T-cell (primary cell): ENCODE measurements at regions not wholly inside any gene's neighbourhood (a gene's known extent, or its start where the extent isn't known, plus 50 kb on each side); places are given as distances from the start of the nearest gene placed in this dataset.
"Not testable (repeated sequence)": the region's sequence is repeated elsewhere in the genome, so short reads cannot be mapped to it uniquely, and the experiment has no call there.

Experiments
- ATAC-seq, 4 experiments: fragments of 200-7000 bp in 3 of 4; fragments of 150-1000 bp in 1 of 4; cut with Tn5 transposase; replicated peaks in 1 of 4; 1 replicate in 3 of 4; 2 replicates in 1 of 4; pipeline ENCODE4 v1.10.0; 2021; ENCODE audit warnings: moderate library complexity in 3 of 4, mild to moderate bottlenecking in 2 of 4, moderate number of reproducible peaks in 1 of 4
- CTCF ChIA-PET, 2 donors: fragments of 300-600 bp; sonication (Branson Sonifier 250); formaldehyde crosslinking; loops; one replicate each; lab custom pipeline; 2022; ENCODE audit warnings: antibody characterized with exemption in 2 of 2; lab: Charles Lee
- POLR2A ChIA-PET, 2 donors: fragments of 300-600 bp; sonication (Branson Sonifier 250); formaldehyde crosslinking; loops; one replicate each; lab custom pipeline; 2022; ENCODE audit warnings: antibody characterized with exemption in 2 of 2; lab: Charles Lee
- DNase-seq, 35 experiments: peaks; one replicate each; pipeline versions ENCODE4 v3.0.0 to v3.0.0-alpha.2; 2013 to 2023
- H3K27ac ChIP-seq: one replicate; pipeline ENCODE4 v1.5.1; 2013; ENCODE audit warnings: low read length
- H3K27me3 ChIP-seq, 2 experiments: replicated peaks in 1 of 2; 1 replicate in 1 of 2; 2 replicates in 1 of 2; pipeline versions ENCODE4 v1.6.1 to v1.7.0; 2013; ENCODE audit warnings: low read length in 1 of 2, mixed read lengths in 1 of 2; ENCODE audit not compliant: control insufficient read depth in 2 of 2, insufficient read depth in 2 of 2; ENCODE audit errors: extremely low read depth in 1 of 2
- H3K36me3 ChIP-seq, 2 donors: 1 replicate in 1 of 2; 2 replicates in 1 of 2; pipeline versions ENCODE4 v1.6.1 to v1.7.0; 2013; ENCODE audit warnings: low read length in 1 of 2; ENCODE audit not compliant: control insufficient read depth in 2 of 2, insufficient read depth in 1 of 2; ENCODE audit errors: extremely low read depth in 1 of 2
- H3K4me1 ChIP-seq, 2 experiments: 1 replicate in 1 of 2; 2 replicates in 1 of 2; pipeline versions ENCODE4 v1.6.1 to v1.7.0; 2013; ENCODE audit warnings: low read length in 2 of 2, mixed read lengths in 1 of 2; ENCODE audit not compliant: insufficient read depth in 2 of 2, control insufficient read depth in 1 of 2; ENCODE audit errors: extremely low read depth in 1 of 2
- H3K4me3 ChIP-seq, 2 donors: 1 replicate in 1 of 2; 2 replicates in 1 of 2; pipeline versions ENCODE4 v1.5.1 to v1.7.0; 2013; ENCODE audit warnings: mild to moderate bottlenecking in 2 of 2, low read length in 1 of 2, moderate library complexity in 1 of 2; ENCODE audit not compliant: control insufficient read depth in 1 of 2; ENCODE audit errors: extremely low read depth in 1 of 2
- H3K9me3 ChIP-seq: 2 replicates; pipeline ENCODE4 v1.7.0; 2013
- H3K27ac Mint-ChIP-seq, 2 donors: one replicate each; pipeline ENCODE4 v1.8.0; 2020 to 2021; ENCODE audit warnings: mild to moderate bottlenecking in 2 of 2, mixed read lengths in 2 of 2
- H3K27me3 Mint-ChIP-seq, 2 donors: one replicate each; pipeline ENCODE4 v1.8.0; 2021 to 2022; ENCODE audit warnings: mixed read lengths in 2 of 2
- H3K36me3 Mint-ChIP-seq: one replicate; pipeline ENCODE4 v1.8.0; 2021; ENCODE audit warnings: mixed read lengths
- H3K4me1 Mint-ChIP-seq, 3 donors: one replicate each; pipeline ENCODE4 v1.8.0; 2020 to 2022; ENCODE audit warnings: mixed read lengths in 3 of 3, mild to moderate bottlenecking in 1 of 3
- H3K4me3 Mint-ChIP-seq, 3 donors: one replicate each; pipeline ENCODE4 v1.8.0; 2020 to 2022; ENCODE audit warnings: mild to moderate bottlenecking in 3 of 3, mixed read lengths in 3 of 3, moderate library complexity in 3 of 3
- H3K9me3 Mint-ChIP-seq, 3 donors: one replicate each; pipeline ENCODE4 v1.8.0; 2020 to 2022; ENCODE audit warnings: mixed read lengths in 3 of 3
- WGBS: methylation state at CpG from one replicate; pipeline ENCODE4 v1.1.5; 2013; ENCODE audit warnings: missing lambda C conversion rate; ENCODE audit not compliant: insufficient coverage; 5-methylcytosine and 5-hydroxymethylcytosine counted together

DNA sequence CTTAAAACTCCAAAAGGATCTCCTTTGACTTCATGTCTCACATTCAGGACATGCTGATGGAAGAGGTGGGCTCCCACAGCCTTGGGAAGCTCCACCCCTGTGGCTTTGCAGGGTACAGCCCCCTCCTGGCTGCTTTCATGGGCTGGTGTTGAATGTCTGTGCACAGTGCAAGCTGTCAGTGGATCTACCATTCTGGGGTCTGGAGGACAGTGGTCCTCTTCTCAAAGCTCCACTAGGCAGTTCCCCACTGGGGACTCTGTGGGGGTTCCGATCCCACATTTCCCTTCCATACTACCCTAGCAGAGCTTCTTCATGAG lies 150.2 kb upstream of the FBXL17 start:
- H3K36me3 ChIP-seq, H3K27ac ChIP-seq, DNase-seq, H3K27me3 ChIP-seq, H3K4me1 ChIP-seq, H3K36me3 Mint-ChIP-seq, H3K9me3 Mint-ChIP-seq, POLR2A ChIA-PET, H3K27ac Mint-ChIP-seq, ATAC-seq, H3K4me3 Mint-ChIP-seq, H3K9me3 ChIP-seq, H3K4me3 ChIP-seq, H3K4me1 Mint-ChIP-seq: not testable (repeated sequence)
- CTCF ChIA-PET: interaction anchor here in 1 of 2 donors (0.6 kb wide), 1 partner anchor 744 kb away, joined by 4 read pairs; no protein-coding TSS in a partner anchor
- H3K27me3 Mint-ChIP-seq: peaks cover 18 to 19% of the 10 kb centered on the region in 2 donors
- 100% methylated on average over 1 of the region's 1 CpG for WGBS

DNA sequence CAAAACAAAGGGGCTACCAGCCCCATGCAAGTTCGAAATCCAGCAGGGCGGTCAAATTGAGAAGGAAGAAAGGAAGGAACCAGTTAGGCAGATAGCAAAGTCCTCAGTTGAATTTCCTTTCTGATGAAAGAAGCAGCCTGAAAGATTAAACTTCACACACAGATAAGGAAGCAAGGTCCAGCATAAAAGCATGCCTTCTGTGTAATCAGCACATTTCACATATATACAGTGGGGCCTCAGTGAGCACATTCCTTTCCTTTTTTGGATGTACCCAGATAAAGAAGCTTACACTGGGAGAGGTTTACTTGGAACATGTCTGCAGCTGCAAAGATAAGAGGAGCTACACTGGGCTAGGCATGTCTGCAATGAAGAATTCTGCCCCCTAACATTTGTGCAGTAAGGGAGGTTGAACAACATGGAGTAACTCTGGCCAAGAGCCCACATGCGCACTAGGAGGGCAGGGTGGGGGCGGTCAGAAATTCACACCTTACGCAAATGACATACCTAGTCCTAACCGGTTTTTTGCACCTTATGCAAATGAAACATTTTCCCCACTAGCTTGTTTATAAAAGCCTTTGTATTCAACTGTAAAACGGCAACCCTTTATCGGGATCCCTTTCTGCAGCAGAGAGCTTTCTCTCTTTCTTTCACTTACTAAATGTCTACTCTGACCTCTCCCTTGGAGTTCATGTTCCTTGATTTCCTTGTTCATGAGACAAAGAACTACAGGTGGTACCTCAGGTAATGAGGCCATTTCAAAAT lies 149.7 kb upstream of the FBXL17 start:
- Mint-ChIP-seq H3K27me3 (peaks cover 18 to 20% of the 10 kb centered on the region in 2 donors), H3K4me1 (no peaks in the 10 kb centered on the region), H3K36me3 (no peaks in the 10 kb centered on the region), H3K9me3 (peaks cover 1 to 8% (median 1%) of the 10 kb centered on the region in 3 donors), H3K27ac (no peak overlapping the region), H3K4me3 (no peak overlapping the region)
- Histone ChIP-seq H3K36me3 (no peaks in the 10 kb centered on the region), H3K4me3 (no peak overlapping the region), H3K27me3 (peaks cover 0 to 2% of the 10 kb centered on the region in 2 experiments), H3K4me1 (no peaks in the 10 kb centered on the region), H3K27ac (no peak overlapping the region), H3K9me3 (peaks cover 5% of the 10 kb centered on the region)
- no peak for DNase-seq
- ChIA-PET POLR2A (no interaction called here), CTCF (interaction anchor here in 1 of 2 donors (0.6 kb wide), 1 partner anchor 744 kb away, joined by 4 read pairs; no protein-coding TSS in a partner anchor)
- 79% methylated on average over 8 of the region's 8 CpGs for WGBS
- ATAC-seq: no peak

DNA sequence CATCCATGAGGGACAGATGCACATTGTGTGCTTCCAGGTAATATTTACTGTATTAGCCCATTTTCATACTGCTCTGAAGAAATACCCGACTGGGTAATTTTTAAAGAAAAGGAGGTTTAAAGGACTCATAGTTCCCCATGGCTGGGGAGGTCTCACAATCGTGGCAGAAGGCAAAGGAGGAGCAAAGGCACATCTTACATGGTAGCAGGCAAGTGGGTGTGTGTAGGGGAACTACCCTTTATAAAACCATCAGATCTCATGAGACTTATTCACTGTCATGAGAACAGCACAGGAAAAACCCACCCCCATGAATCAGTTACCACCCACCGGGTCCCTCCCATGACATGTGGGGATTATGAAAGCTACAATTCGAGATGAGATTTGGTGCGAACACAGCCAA lies 148.8 kb upstream of the FBXL17 start:
- 85% methylated on average over 3 of the region's 5 CpGs for WGBS
- Histone ChIP-seq H3K36me3 (no peaks in the 10 kb centered on the region), H3K27me3 (peaks cover 0 to 2% of the 10 kb centered on the region in 2 experiments), H3K4me3 (no peak overlapping the region), H3K4me1 (no peaks in the 10 kb centered on the region), H3K27ac (no peak overlapping the region), H3K9me3 (peaks cover 6% of the 10 kb centered on the region)
- DNase-seq (no peak), ATAC-seq (no peak)
- Mint-ChIP-seq H3K4me3 (no peak overlapping the region), H3K9me3 (peaks cover 6 to 12% (median 8%) of the 10 kb centered on the region in 3 donors), H3K27ac (no peak overlapping the region), H3K4me1 (no peaks in the 10 kb centered on the region), H3K36me3 (no peaks in the 10 kb centered on the region), H3K27me3 (peaks cover 18 to 19% of the 10 kb centered on the region in 2 donors)
- ChIA-PET CTCF (no interaction called here), POLR2A (no interaction called here)

DNA sequence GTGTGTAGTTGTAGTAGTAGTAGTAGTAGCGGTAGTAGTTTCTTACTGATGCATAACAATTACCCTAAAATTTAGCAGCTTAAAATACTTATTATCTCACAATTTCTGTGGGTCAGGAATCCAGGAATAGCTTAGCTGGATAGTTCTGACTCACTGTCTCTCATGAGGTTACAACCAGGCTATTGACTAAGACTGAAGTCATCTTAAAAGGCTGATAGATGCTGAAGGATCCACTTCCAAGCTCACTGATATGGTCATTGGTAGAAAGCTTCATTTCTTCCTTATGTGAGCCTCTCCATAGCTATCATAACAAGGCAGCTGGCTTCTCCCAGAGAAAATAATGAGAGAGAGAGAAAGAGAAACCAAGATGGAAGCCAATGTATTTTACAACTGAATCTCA lies 147.5 kb upstream of the FBXL17 start:
- Mint-ChIP-seq H3K27ac (no peak overlapping the region), H3K36me3 (no peaks in the 10 kb centered on the region), H3K4me3 (no peak overlapping the region), H3K27me3 (peaks cover 18 to 19% of the 10 kb centered on the region in 2 donors), H3K4me1 (no peaks in the 10 kb centered on the region), H3K9me3 (peaks cover 6 to 12% (median 8%) of the 10 kb centered on the region in 3 donors)
- no peaks in the 10 kb centered on the region for H3K36me3 ChIP-seq
- peaks cover 0 to 2% of the 10 kb centered on the region in 2 experiments for H3K27me3 ChIP-seq
- CTCF ChIA-PET: no interaction called here
- H3K27ac ChIP-seq: no peak overlapping the region
- ATAC-seq (no peak), DNase-seq (no peak)
- H3K4me1 ChIP-seq: no peaks in the 10 kb centered on the region
- no CpG with 5 or more reads among the region's 1 CpG for WGBS
- no peak overlapping the region for H3K4me3 ChIP-seq
- POLR2A ChIA-PET: no interaction called here
- peaks cover 6% of the 10 kb centered on the region for H3K9me3 ChIP-seq

DNA sequence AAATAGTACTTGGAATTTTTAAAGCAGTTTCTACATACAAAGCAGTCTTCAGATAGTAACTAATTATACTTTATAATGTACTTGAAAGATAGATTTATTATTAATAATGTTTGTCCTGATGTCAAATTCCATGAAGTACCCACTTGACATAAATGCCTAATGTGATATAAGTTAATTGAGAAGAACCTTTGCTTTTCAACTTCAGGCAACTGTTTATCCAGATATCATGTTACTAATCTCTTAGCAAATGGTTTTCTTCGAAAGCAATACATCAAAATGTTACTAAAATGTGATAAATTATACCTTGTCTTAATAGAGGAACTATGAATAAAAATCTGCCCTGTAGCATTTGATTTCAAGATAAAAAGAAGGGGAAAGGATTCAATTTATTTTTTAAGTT lies 146.8 kb upstream of the FBXL17 start:
- Mint-ChIP-seq H3K9me3 (peaks cover 6 to 12% (median 8%) of the 10 kb centered on the region in 3 donors), H3K4me1 (peaks cover 0 to 2% (median 0%) of the 10 kb centered on the region in 3 donors), H3K27ac (no peak overlapping the region), H3K4me3 (no peak overlapping the region), H3K36me3 (no peaks in the 10 kb centered on the region), H3K27me3 (peaks cover 16 to 19% of the 10 kb centered on the region in 2 donors)
- DNase-seq: no peak
- ChIA-PET POLR2A (interaction anchor here in 1 of 2 donors (0.7 kb wide), 1 partner anchor 305 kb away, joined by 3 read pairs; no protein-coding TSS in a partner anchor), CTCF (no interaction called here)
- Histone ChIP-seq H3K36me3 (no peaks in the 10 kb centered on the region), H3K27me3 (peaks cover 0 to 2% of the 10 kb centered on the region in 2 experiments), H3K4me1 (no peaks in the 10 kb centered on the region), H3K9me3 (peaks cover 6% of the 10 kb centered on the region), H3K4me3 (no peak overlapping the region), H3K27ac (no peak overlapping the region)
- ATAC-seq: no peak
- WGBS: no CpG with 5 or more reads among the region's 1 CpG

DNA sequence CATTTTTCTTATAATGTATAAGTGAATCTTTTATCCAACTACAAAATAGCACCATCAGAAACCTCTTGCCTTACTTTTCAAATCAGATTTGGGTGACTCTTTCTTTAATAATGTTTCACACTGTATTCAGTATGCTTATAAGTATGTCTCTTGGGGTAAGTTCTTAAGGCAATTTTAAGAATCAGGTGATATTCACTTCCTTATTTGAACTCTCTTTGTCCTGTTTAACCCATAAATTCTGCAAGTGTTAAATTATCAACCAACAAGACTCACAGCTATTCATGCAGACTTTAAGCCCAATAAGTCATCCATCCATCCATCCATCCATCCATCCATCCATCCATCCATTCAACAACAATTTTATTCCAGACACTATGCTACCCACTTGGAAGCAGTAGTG lies 142.7 kb upstream of the FBXL17 start:
- DNase-seq: no peak
- Mint-ChIP-seq H3K4me3 (no peak overlapping the region), H3K9me3 (peaks cover 6 to 12% (median 8%) of the 10 kb centered on the region in 3 donors), H3K27me3 (peaks cover 12 to 13% of the 10 kb centered on the region in 2 donors), H3K4me1 (peaks cover 0 to 2% (median 0%) of the 10 kb centered on the region in 3 donors), H3K36me3 (no peaks in the 10 kb centered on the region), H3K27ac (no peak overlapping the region)
- Histone ChIP-seq H3K9me3 (peaks cover 6% of the 10 kb centered on the region), H3K4me1 (no peaks in the 10 kb centered on the region), H3K4me3 (no peak overlapping the region), H3K27me3 (peaks cover 0 to 5% of the 10 kb centered on the region in 2 experiments), H3K36me3 (no peaks in the 10 kb centered on the region), H3K27ac (no peak overlapping the region)
- CTCF ChIA-PET: no interaction called here
- no peak for ATAC-seq
- POLR2A ChIA-PET: no interaction called here
